AG04449 (cell line): ENCODE measurements at regions not wholly inside any gene's neighbourhood (a gene's known extent, or its start where the extent isn't known, plus 50 kb on each side); places are given as distances from the start of the nearest gene placed in this dataset.

Experiments
- CTCF ChIA-PET: fragments of 350-600 bp; formaldehyde crosslinking; extraction: SDS; loops from one replicate; lab custom pipeline; 2021; ENCODE audit warnings: antibody characterized with exemption; lab: Yijun Ruan, JAX
- POLR2A ChIA-PET: fragments of 400-600, 350-600 bp; formaldehyde crosslinking; extraction: SDS; loops from one replicate; lab custom pipeline; 2020; ENCODE audit warnings: antibody characterized with exemption, inconsistent platforms; lab: Yijun Ruan, JAX
- DNase-seq: peaks from one replicate; pipeline ENCODE4 v3.0.0-alpha.2; 2010; ENCODE audit warnings: low read depth, low spot score
- H3K4me3 ChIP-seq: 2 replicates; pipeline ENCODE4 v1.5.1; 2011; ENCODE audit warnings: low read depth, mild to moderate bottlenecking, control low read depth, low read length
- TF ChIP-seq, protein P1 (sequence below): IDR thresholded peaks from one replicate; pipeline ENCODE4 v1.5.1; 2011; ENCODE audit warnings: mild to moderate bottlenecking, moderate library complexity, low read length, control low read depth, inconsistent platforms; ENCODE audit not compliant: insufficient read depth; ENCODE audit errors: missing control alignments

DNA sequence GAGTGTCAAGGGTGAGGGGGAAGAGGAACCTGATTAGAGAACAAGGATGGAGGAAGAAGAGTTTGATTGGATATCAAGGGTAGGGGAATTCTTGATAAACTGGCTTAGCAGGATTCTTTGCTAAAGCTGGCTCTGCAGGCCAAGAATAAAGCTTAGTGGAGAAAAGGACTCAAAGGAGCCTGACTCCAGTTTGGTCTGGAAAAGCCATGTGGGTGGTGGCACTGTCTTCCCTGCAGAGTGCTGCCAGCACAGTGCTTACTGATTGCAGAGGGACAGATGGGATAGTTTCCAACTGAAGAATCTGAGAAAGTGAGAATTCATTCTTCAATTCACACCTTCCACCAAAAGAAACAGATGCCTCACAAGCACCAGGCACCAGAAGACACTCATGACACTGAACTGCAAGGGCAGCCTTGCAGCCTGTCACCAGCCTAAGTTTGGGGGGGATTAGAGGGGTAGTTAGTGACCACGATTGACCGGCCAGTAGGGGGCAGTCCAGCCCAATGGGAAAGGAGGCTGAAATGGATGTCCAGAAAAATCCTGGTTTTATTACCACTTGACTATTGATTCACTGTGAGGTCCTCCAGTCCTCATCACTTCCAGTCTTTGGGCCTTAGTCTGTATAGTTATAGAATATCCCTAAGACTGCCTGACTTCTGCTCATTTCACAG lies 334.5 kb downstream of the SMAD2 start:
- POLR2A ChIA-PET, result no interaction called here
- TF ChIP-seq, protein P1, sequence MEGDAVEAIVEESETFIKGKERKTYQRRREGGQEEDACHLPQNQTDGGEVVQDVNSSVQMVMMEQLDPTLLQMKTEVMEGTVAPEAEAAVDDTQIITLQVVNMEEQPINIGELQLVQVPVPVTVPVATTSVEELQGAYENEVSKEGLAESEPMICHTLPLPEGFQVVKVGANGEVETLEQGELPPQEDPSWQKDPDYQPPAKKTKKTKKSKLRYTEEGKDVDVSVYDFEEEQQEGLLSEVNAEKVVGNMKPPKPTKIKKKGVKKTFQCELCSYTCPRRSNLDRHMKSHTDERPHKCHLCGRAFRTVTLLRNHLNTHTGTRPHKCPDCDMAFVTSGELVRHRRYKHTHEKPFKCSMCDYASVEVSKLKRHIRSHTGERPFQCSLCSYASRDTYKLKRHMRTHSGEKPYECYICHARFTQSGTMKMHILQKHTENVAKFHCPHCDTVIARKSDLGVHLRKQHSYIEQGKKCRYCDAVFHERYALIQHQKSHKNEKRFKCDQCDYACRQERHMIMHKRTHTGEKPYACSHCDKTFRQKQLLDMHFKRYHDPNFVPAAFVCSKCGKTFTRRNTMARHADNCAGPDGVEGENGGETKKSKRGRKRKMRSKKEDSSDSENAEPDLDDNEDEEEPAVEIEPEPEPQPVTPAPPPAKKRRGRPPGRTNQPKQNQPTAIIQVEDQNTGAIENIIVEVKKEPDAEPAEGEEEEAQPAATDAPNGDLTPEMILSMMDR, result peak; percentile 11

DNA sequence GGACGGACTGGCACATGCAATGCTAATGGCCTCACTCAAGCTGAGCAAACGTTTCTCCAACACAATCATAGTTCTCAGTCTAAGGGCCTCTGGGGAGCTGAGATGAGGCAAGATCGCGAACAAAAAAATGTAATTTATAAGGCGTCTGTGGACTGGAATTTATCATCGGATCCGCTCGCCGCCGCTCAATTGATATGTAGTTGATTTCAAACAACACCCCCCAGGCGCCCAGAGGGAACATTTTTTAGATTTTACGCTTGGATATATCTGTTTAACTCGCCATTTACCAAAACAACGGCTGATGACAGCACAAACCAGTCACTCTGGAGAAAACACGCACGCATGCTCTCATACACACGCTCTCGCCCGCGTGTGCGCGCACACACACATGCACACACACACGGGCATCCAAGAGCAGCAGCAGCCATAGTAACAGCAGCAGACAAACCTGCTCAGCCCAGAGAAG lies 335.8 kb downstream of the SMAD2 start:
- ChIA-PET POLR2A (no interaction called here), CTCF (no interaction called here)
- TF ChIP-seq, protein P1, result no peak
- no peak for DNase-seq
- no peak overlapping the region for H3K4me3 ChIP-seq

More for the DNA sequence above, 334.5 kb downstream of the SMAD2 start:
- CTCF ChIA-PET, result no interaction called here
- DNase-seq, result no peak
- no peak overlapping the region for H3K4me3 ChIP-seq

DNA sequence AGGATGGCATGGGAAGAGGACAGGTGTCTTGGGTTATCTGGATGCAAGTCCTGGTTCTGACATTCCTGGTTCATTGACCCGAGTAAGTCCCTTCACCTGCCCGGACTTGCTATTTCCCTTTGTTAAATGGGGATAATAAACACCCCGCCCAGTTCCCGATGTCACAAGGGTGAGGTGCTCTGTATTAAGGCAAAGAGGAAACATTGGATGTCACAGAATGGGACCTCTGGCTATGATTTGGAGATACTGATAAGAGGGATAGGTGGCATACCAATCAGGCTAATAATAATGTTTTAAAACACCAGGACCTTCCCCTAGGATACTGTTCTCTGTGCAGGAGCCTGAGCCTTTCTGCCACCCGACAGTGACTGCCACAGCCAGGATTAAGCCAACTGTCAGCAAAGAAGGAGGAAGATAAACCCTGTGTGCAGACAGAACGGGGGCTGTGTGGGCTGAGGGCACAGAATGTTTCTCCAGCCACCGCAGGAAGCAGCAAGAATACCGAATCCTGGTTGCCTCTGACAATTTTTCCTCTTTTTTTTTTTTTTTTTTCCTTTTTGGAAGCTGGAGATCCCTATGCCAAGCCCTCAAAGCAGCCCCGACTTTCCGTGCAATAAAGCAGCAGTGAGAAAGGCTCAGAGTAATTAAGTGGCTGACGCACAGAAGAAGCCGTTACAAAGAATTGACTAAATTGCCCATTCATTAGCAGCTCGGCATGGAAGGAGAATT lies 336.6 kb downstream of the SMAD2 start:
- ChIA-PET POLR2A (no interaction called here), CTCF (no interaction called here)
- TF ChIP-seq, protein P1, result no peak
- DNase-seq, result no peak
- no peak overlapping the region for H3K4me3 ChIP-seq

DNA sequence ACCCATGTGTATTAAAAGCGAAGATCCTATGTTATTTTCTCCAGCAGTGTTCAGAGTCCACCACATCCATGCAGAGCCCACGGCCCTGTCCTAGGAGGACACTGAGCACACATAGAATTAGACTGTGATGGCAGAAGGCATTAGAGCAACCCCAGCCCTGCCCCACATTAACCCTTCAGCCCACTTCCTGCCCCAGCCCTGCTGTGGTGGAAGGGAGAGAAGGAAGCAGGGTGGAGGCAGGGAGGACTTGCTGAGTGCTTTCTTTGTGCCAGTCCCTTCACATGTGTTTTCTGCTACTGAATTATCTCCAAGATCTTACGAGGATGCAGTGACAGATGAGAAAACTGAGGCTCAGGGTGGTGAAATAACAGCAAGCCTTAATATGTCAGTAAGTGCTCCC lies 339.0 kb downstream of the SMAD2 start:
- TF ChIP-seq, protein P1, result no peak
- CTCF ChIA-PET, result no interaction called here
- no peak for DNase-seq
- no peak overlapping the region for H3K4me3 ChIP-seq
- POLR2A ChIA-PET, result no interaction called here

DNA sequence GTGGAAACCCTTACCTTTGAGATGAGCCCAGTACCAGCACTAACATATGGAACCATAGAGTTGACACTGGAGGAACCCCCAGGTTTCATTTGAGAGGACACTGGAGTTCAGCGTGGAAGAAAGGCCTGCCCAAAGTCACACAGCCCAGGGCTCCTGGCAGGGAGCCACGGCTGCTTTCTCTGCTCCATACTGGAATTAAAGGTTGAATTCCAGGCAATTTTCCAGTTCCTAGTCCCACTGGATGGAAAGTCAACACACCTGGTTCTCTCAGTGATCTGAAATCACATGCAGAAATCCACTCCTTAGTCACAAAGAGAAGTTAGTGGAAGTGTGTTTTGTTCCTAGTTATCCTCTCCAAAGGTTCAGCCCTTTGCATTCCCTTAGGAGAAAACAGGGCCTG lies 336.1 kb upstream of the SKOR2 start:
- POLR2A ChIA-PET, result no interaction called here

More for the DNA sequence above, 336.1 kb upstream of the SKOR2 start:
- no peak overlapping the region for H3K4me3 ChIP-seq
- CTCF ChIA-PET, result no interaction called here
- DNase-seq, result no peak
- TF ChIP-seq, protein P1, result no peak
